ENCODE measurements at regions not wholly inside any gene's neighbourhood (a gene's known extent, or its start where the extent isn't known, plus 50 kb on each side); places are given as distances from the start of the nearest gene placed in this dataset.

DNA sequence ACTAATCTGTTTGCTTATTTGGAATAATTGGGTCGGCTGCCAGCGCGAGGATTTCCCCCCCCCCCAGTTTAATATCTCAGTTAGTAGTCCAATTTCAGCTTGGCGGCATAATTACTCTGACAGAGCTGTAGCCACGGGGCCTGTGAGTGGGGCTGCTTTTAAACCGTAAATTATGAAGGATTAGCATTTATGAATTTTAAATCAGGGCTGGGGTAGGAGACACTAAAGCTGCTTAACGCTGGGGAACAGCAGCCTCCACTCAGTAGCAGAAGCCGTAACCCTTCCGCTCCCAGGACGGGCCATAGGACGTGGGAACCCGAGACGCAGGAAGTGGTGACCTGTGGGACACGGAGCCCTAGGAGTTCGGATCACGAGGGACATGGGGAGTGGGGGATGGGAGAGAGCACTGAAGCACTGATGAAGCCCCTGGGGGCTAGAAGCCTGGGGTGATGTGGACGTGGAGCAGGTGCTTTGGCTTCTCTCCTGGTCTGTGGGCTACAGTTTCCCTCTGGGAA lies 66.2 kb upstream of the LMO1 start:
- TF ChIP-seq, protein P1, sequence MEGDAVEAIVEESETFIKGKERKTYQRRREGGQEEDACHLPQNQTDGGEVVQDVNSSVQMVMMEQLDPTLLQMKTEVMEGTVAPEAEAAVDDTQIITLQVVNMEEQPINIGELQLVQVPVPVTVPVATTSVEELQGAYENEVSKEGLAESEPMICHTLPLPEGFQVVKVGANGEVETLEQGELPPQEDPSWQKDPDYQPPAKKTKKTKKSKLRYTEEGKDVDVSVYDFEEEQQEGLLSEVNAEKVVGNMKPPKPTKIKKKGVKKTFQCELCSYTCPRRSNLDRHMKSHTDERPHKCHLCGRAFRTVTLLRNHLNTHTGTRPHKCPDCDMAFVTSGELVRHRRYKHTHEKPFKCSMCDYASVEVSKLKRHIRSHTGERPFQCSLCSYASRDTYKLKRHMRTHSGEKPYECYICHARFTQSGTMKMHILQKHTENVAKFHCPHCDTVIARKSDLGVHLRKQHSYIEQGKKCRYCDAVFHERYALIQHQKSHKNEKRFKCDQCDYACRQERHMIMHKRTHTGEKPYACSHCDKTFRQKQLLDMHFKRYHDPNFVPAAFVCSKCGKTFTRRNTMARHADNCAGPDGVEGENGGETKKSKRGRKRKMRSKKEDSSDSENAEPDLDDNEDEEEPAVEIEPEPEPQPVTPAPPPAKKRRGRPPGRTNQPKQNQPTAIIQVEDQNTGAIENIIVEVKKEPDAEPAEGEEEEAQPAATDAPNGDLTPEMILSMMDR (conservative IDR thresholded peaks at IDR 0.05 in 1 of 2, IDR thresholded peaks at IDR 0.05 in 1 of 2; ENCODE audit: extremely low read depth in 1 of 2, insufficient read depth in 1 of 2, low read depth in 1 of 2, low read length in 2 of 2) = no peak
- TF ChIP-seq EZH2 (IDR thresholded peaks at IDR 0.05; ENCODE audit: borderline replicate concordance, low read length) = no peak

All from mammary epithelial cell (primary cell).